ENCODE measurements at regions not wholly inside any gene's neighbourhood (a gene's known extent, or its start where the extent isn't known, plus 50 kb on each side); places are given as distances from the start of the nearest gene placed in this dataset.
"Not testable (repeated sequence)": the region's sequence is repeated elsewhere in the genome, so short reads cannot be mapped to it uniquely, and the experiment has no call there.

DNA sequence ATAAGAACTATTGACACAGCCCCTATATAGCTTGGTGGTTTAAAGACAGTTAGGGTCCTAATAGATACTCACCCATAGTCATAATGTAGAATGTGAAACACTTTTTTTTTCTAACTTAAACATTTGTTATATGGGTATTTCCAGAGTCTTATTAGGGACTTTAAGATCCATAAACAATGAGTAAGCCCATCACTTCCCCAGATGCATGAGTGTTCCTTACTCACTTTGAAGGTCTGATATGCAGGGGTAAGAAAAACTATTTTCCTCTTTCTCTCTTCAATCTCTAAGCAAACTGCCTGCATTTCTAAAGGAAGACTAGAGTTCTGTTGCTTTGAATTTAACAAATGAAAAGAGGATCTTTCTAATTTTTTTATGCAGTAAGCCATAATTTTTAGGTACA lies 443.6 kb upstream of the PITX2 start:
- Histone ChIP-seq H3K36me3 (no peaks in the 10 kb centered on the region), H3K9me3 (no peaks in the 10 kb centered on the region), H3K27me3 (no peaks in the 10 kb centered on the region), H3K4me3 (no peak overlapping the region)
- DNase-seq = no peak

- no peaks in the 10 kb centered on the region for H3K27me3 ChIP-seq
Observed at GRCh38 chr4:111066887-111067286, 444.0 kb upstream of the PITX2 start.

DNA sequence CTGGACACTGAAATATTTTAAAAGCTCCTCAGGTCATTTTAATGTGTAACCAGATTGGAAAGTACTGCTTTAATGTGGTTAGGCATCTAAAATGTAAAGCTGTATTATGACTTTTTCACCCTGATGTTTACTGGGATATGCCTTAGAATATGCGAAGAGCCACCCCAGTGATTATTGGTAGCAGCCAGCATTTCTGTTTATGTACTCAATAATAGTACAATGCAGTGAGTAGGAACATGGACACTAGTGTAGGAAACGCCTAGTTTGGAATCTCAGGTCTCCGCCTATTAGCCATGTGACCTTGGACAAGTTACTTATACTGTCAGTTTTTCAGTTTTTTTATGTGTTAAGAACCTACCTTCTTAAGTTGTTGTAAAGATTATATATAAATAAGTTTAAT lies 446.0 kb upstream of the PITX2 start:
- no peaks in the 10 kb centered on the region for H3K9me3 ChIP-seq
- no peak for DNase-seq
- H3K4me3 ChIP-seq = no peak overlapping the region
- H3K36me3 ChIP-seq = no peaks in the 10 kb centered on the region
- H3K27me3 ChIP-seq = no peaks in the 10 kb centered on the region

More at GRCh38 chr4:111066887-111067286, 444.0 kb upstream of the PITX2 start:
- H3K4me3 ChIP-seq = no peak overlapping the region
- DNase-seq = peak; percentile 23
- H3K9me3 ChIP-seq = no peaks in the 10 kb centered on the region
- no peaks in the 10 kb centered on the region for H3K36me3 ChIP-seq

DNA sequence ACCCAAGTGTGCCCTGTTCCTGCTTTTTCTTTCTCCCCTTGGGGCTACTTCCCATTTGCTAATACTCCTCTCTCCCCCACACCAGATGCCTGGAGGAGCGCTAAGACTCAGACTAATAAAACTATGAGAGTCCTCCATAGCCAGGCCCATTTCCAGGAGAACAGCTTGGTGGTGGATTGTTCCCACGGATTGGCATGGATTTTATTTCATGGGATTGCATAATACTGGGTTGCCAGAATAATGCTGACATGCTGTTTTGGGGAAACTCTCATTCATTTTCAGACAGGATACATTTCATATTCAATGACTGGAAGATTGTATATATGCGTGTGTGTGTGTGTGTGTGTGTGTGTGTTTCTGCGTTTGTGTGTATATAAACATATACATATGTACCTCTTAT lies 447.5 kb upstream of the PITX2 start:
- H3K4me3 ChIP-seq = no peak overlapping the region
- DNase-seq = no peak
- H3K9me3 ChIP-seq = no peaks in the 10 kb centered on the region
- no peaks in the 10 kb centered on the region for H3K27me3 ChIP-seq
- no peaks in the 10 kb centered on the region for H3K36me3 ChIP-seq

GRCh38 chr4:111074523-111075114 lies 451.7 kb upstream of the PITX2 start:
- H3K27me3 ChIP-seq = no peaks in the 10 kb centered on the region
- no peaks in the 10 kb centered on the region for H3K9me3 ChIP-seq

DNA sequence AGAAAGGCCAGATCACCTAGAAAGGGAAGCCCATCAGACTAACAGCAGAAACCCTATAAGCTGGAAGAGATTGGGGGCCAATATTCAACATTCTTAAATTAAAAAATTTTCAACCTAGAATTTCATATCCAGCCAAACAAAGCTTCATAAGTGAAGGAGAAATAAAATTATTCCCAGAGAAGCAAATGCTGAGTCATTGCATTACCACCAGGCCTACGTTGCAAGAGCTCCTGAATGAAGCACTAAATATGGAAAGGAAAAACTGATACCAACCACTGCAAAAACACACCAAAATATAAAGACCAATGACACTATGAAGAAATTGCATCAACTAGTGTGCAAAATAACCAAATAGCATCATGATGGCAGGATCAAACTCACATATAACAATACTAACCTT lies 453.4 kb upstream of the PITX2 start:
- DNase-seq, H3K4me3 ChIP-seq, H3K27me3 ChIP-seq, H3K36me3 ChIP-seq, H3K9me3 ChIP-seq: not testable (repeated sequence)

More at GRCh38 chr4:111074523-111075114, 451.7 kb upstream of the PITX2 start:
- Histone ChIP-seq H3K4me3 (no peak overlapping the region), H3K36me3 (no peaks in the 10 kb centered on the region)
- no peak for DNase-seq

DNA sequence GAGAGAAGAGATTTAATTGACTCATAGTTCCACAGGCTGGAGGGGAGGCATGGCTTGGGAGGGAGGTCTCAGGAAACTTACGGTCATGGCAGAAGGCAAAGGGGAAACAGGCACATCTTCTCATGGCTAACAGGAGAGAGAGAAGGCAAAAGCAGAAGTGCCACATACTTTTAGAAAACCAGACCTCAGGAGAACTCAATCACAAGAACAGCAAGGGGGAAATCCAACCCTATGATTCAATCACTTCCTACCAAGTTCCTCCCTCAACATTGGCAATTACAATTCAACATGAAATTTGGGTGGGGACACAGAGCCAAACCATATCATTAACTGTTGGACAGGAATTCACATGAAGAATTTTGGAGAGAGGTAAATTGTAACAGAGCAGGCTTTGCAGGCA lies 485.3 kb upstream of the PITX2 start:
- H3K36me3 ChIP-seq = no peaks in the 10 kb centered on the region
- no peak overlapping the region for H3K4me3 ChIP-seq
- no peaks in the 10 kb centered on the region for H3K9me3 ChIP-seq
- H3K27me3 ChIP-seq = no peaks in the 10 kb centered on the region
- DNase-seq = no peak

- Histone ChIP-seq H3K4me3 (no peak overlapping the region), H3K36me3 (no peaks in the 10 kb centered on the region), H3K9me3 (no peaks in the 10 kb centered on the region), H3K27me3 (no peaks in the 10 kb centered on the region)
- DNase-seq = no peak
Observed at GRCh38 chr4:111113591-111113990, 490.7 kb upstream of the PITX2 start.

DNA sequence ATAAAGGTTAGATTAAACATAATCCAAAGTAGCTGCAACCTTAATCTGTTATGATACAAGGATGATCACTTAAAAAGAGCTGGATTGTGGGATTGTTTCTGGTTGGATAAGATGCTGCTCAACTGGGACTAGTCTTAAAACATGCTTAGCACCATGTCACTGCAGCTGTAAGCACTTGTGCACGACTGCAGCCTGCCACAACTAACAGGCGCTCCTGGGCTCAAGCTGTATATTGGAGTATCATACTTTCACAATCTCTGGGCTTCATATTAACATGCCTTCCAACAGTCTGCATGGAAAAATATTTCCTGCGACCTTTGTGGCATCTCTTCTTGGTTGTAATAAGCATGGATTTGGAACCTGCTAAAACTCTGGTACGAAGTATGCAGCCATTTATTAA lies 493.0 kb upstream of the PITX2 start:
- DNase-seq = no peak
- H3K27me3 ChIP-seq = no peaks in the 10 kb centered on the region
- no peaks in the 10 kb centered on the region for H3K9me3 ChIP-seq
- no peak overlapping the region for H3K4me3 ChIP-seq
- H3K36me3 ChIP-seq = no peaks in the 10 kb centered on the region

DNA sequence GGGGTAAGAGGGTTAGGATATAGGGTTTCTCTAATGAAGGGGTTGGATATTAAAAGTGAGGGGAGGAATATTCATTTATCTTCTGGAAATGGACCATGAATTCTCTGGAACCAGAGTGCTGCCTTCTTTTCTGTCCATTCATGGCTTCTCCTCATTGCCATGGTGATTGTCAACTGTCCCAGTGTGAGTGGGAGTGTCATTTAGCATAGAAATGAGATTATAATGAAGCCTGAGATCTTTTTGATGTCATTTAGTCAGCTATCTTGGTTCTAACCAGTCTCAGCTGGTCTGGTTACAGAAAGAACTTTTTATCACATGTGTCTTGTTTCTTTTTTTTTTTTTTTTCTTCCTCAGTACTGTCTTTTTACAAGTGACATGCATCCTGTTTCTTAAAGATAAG lies 497.3 kb upstream of the PITX2 start:
- DNase-seq = no peak
- no peaks in the 10 kb centered on the region for H3K27me3 ChIP-seq
- no peak overlapping the region for H3K4me3 ChIP-seq
- H3K36me3 ChIP-seq = no peaks in the 10 kb centered on the region
- no peaks in the 10 kb centered on the region for H3K9me3 ChIP-seq

DNA sequence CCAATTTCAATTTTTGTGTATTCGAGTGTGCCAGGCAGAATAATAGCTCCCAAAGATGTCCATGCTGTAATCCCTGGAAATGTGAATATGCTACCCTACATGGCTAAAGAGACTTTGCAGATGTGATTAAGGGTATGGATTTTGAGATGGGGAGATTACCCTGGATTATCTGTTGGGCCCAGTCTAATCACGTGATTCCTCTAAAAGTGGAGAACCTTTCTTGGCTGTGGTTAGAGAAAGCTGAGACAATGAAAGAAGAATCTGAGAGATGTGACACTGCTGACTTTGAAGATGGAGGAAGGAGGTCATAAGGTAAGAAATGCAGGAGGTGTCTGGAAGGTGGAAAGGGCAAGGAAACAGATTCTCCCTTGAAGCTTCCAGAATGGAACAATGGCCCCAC lies 503.5 kb upstream of the PITX2 start:
- H3K27me3 ChIP-seq = no peaks in the 10 kb centered on the region
- no peaks in the 10 kb centered on the region for H3K36me3 ChIP-seq
- no peak for DNase-seq
- H3K4me3 ChIP-seq = no peak overlapping the region
- no peaks in the 10 kb centered on the region for H3K9me3 ChIP-seq

DNA sequence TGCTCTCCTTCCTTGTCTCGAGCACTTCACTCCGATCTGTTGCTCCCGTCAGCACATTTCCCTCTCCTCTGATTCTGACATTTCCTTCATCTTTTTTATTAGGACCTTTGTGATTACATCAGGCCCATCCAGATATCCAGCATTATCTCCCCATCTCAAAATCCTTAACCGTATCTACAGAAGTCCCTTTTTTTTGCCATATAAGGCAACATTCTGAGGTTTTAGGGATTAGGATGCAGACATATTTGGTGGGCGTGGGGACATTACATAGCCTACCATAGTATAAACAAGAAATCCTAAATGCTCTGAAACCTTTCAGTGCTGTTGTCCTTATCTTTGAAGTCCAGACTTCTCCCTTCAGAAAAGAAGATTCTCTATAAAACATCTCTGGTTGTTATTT lies 505.0 kb upstream of the PITX2 start:
- H3K36me3 ChIP-seq = no peaks in the 10 kb centered on the region
- no peaks in the 10 kb centered on the region for H3K9me3 ChIP-seq
- no peaks in the 10 kb centered on the region for H3K27me3 ChIP-seq
- H3K4me3 ChIP-seq = no peak overlapping the region
- no peak for DNase-seq

GRCh38 chr4:111128327-111128726 lies 505.4 kb upstream of the PITX2 start:
- DNase-seq = no peak
- Histone ChIP-seq H3K36me3 (no peaks in the 10 kb centered on the region), H3K4me3 (no peak overlapping the region), H3K27me3 (no peaks in the 10 kb centered on the region), H3K9me3 (no peaks in the 10 kb centered on the region)

GRCh38 chr4:111136438-111136837 lies 513.6 kb upstream of the PITX2 start:
- Histone ChIP-seq H3K9me3 (no peaks in the 10 kb centered on the region), H3K27me3 (no peaks in the 10 kb centered on the region), H3K36me3 (no peaks in the 10 kb centered on the region), H3K4me3 (no peak overlapping the region)
- no peak for DNase-seq

DNA sequence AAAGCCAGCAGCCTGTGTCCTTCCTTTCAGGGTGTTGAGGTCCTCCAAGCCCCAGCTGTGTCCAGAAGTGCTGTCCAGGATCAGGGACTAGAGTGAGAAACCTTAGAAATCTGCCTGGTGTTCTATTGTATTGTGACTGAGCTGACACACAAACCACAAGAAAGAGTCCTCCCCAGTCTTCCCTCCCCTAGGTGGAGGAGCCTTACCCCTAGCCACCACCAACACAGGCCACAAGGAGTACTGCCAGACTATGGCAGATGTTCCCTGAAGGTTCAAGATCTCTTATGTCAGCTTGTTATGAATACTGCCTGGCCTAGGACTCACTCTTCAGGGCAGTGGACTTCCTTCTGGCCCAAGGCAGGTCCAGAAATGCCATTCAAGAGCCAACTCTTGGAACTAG lies 514.1 kb upstream of the PITX2 start:
- no peak for DNase-seq
- Histone ChIP-seq H3K4me3 (no peak overlapping the region), H3K27me3 (no peaks in the 10 kb centered on the region), H3K36me3 (no peaks in the 10 kb centered on the region), H3K9me3 (no peaks in the 10 kb centered on the region)

GRCh38 chr4:111143510-111143909 lies 520.6 kb upstream of the PITX2 start:
- no peak for DNase-seq
- H3K9me3 ChIP-seq = no peaks in the 10 kb centered on the region
- no peaks in the 10 kb centered on the region for H3K27me3 ChIP-seq

DNA sequence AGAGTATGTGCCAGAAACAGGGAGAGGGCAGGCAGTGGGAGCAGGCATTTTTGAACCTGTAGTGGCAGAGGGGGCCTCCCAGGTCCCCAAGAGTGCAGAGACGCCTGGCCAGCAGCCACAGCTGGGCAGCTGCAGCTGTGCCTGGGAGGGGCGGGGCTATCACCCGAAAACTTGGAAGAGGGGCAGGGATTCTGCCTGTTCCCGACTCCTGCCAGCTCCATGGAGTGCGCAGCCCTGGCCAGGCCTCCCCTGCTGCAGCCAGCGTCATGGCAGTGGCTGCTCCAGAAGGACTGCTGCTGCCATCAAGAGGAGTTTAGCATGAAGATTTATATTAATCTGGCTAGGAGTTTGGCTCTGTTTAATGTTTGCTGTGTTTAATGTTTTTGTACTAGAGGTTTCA lies 532.1 kb upstream of the PITX2 start:
- H3K36me3 ChIP-seq = no peaks in the 10 kb centered on the region
- H3K9me3 ChIP-seq = no peaks in the 10 kb centered on the region
- no peak for DNase-seq
- no peaks in the 10 kb centered on the region for H3K27me3 ChIP-seq
- H3K4me3 ChIP-seq = no peak overlapping the region

More at GRCh38 chr4:111143510-111143909, 520.6 kb upstream of the PITX2 start:
- Histone ChIP-seq H3K36me3 (no peaks in the 10 kb centered on the region), H3K4me3 (no peak overlapping the region)

- H3K36me3 ChIP-seq, H3K4me3 ChIP-seq, H3K9me3 ChIP-seq, H3K27me3 ChIP-seq: not testable (repeated sequence)
- peak; percentile 1 for DNase-seq
Observed at GRCh38 chr4:111164556-111164955, 541.7 kb upstream of the PITX2 start.

GRCh38 chr4:111174331-111174730 lies 551.5 kb upstream of the PITX2 start:
- no peaks in the 10 kb centered on the region for H3K27me3 ChIP-seq
- H3K36me3 ChIP-seq = no peaks in the 10 kb centered on the region
- no peak for DNase-seq
- no peaks in the 10 kb centered on the region for H3K9me3 ChIP-seq
- no peak overlapping the region for H3K4me3 ChIP-seq

Data from MG63 (cell line).